ENCODE measurements at regions not wholly inside any gene's neighbourhood (a gene's known extent, or its start where the extent isn't known, plus 50 kb on each side); places are given as distances from the start of the nearest gene placed in this dataset.

GRCh38 chr4:12689457-12689856, 794.7 kb downstream of the RAB28 start:
- TF ChIP-seq CTCF (IDR thresholded peaks at IDR 0.05; ENCODE audit: insufficient read depth in 1 of 2, low read depth in 1 of 2, low read length in 1 of 2, severe bottlenecking in 1 of 2, unreplicated experiment in 1 of 2) = no peak
- no TSS peak for BruUV-seq (replicated peaks)
- Mint-ChIP-seq H3K4me3 (ENCODE audit: unreplicated experiment) (no peak overlapping the region), H3K9me3 (ENCODE audit: unreplicated experiment) (no peaks in the 10 kb centered on the region), H3K27me3 (ENCODE audit: insufficient read depth, unreplicated experiment) (no peaks in the 10 kb centered on the region), H3K36me3 (ENCODE audit: insufficient read depth, unreplicated experiment) (no peaks in the 10 kb centered on the region), H3K27ac (ENCODE audit: unreplicated experiment) (no peak overlapping the region), H3K4me1 (ENCODE audit: low read depth, unreplicated experiment) (no peaks in the 10 kb centered on the region)
- no peaks in the 10 kb centered on the region for H3K9me3 ChIP-seq
- H3K4me1 ChIP-seq = no peaks in the 10 kb centered on the region
- no peak overlapping the region for H3K4me3 ChIP-seq (ENCODE audit: low read depth, low read length)
- POLR2A ChIA-PET = no interaction called here
- DNase-seq = no peak
- no peaks in the 10 kb centered on the region for H3K27me3 ChIP-seq (replicated peaks; ENCODE audit: control insufficient read depth, insufficient read depth, low read length)
- H3K36me3 ChIP-seq (ENCODE audit: control insufficient read depth, insufficient read depth, low read length) = no peaks in the 10 kb centered on the region
- intact Hi-C loops (cut with micrococcal nuclease; ENCODE audit: unreplicated experiment) = no loop called here
- CTCF ChIA-PET = no interaction called here

- intact Hi-C loops (cut with micrococcal nuclease; ENCODE audit: unreplicated experiment) = loop anchor here (1.0 to 2.0 kb wide), 2 partner anchors 28 to 45 kb away; no protein-coding TSS in a partner anchor
- Mint-ChIP-seq H3K9me3 (ENCODE audit: unreplicated experiment) (no peaks in the 10 kb centered on the region), H3K27me3 (ENCODE audit: insufficient read depth, unreplicated experiment) (no peaks in the 10 kb centered on the region), H3K4me3 (ENCODE audit: unreplicated experiment) (no peak overlapping the region), H3K27ac (ENCODE audit: unreplicated experiment) (no peak overlapping the region), H3K4me1 (ENCODE audit: low read depth, unreplicated experiment) (no peaks in the 10 kb centered on the region), H3K36me3 (ENCODE audit: insufficient read depth, unreplicated experiment) (no peaks in the 10 kb centered on the region)
- no peak overlapping the region for H3K4me3 ChIP-seq (ENCODE audit: low read depth, low read length)
- H3K36me3 ChIP-seq (ENCODE audit: control insufficient read depth, insufficient read depth, low read length) = no peaks in the 10 kb centered on the region
- peak; percentile 47 to 54 for TF ChIP-seq CTCF (IDR thresholded peaks at IDR 0.05; ENCODE audit: insufficient read depth in 1 of 2, low read depth in 1 of 2, low read length in 1 of 2, severe bottlenecking in 1 of 2, unreplicated experiment in 1 of 2)
- H3K4me1 ChIP-seq = peaks cover 8% of the 10 kb centered on the region; the same call in 1 of the 2 replicates
- H3K27me3 ChIP-seq (replicated peaks; ENCODE audit: control insufficient read depth, insufficient read depth, low read length) = no peaks in the 10 kb centered on the region
- ChIA-PET CTCF (no interaction called here), POLR2A (no interaction called here)
- no peaks in the 10 kb centered on the region for H3K9me3 ChIP-seq
- no TSS peak for BruUV-seq (replicated peaks)
- peak in 1 of 2 experiments; percentile 15 for DNase-seq
Measured at GRCh38 chr4:12679217-12679616, 804.9 kb downstream of the RAB28 start.

- Histone ChIP-seq H3K9me3 (no peaks in the 10 kb centered on the region), H3K4me3 (ENCODE audit: low read depth, low read length) (no peak overlapping the region), H3K27me3 (replicated peaks; ENCODE audit: control insufficient read depth, insufficient read depth, low read length) (no peaks in the 10 kb centered on the region), H3K36me3 (ENCODE audit: control insufficient read depth, insufficient read depth, low read length) (no peaks in the 10 kb centered on the region), H3K4me1 (no peaks in the 10 kb centered on the region)
- intact Hi-C loops (cut with micrococcal nuclease; ENCODE audit: unreplicated experiment) = no loop called here
- ChIA-PET CTCF (no interaction called here), POLR2A (no interaction called here)
- no peak for DNase-seq
- Mint-ChIP-seq H3K4me1 (ENCODE audit: low read depth, unreplicated experiment) (no peaks in the 10 kb centered on the region), H3K9me3 (ENCODE audit: unreplicated experiment) (no peaks in the 10 kb centered on the region), H3K36me3 (ENCODE audit: insufficient read depth, unreplicated experiment) (no peaks in the 10 kb centered on the region), H3K27me3 (ENCODE audit: insufficient read depth, unreplicated experiment) (peaks cover 2% of the 10 kb centered on the region), H3K27ac (ENCODE audit: unreplicated experiment) (no peak overlapping the region), H3K4me3 (ENCODE audit: unreplicated experiment) (no peak overlapping the region)
- TF ChIP-seq CTCF (IDR thresholded peaks at IDR 0.05; ENCODE audit: insufficient read depth in 1 of 2, low read depth in 1 of 2, low read length in 1 of 2, severe bottlenecking in 1 of 2, unreplicated experiment in 1 of 2) = no peak
- BruUV-seq (replicated peaks) = no TSS peak
Measured at GRCh38 chr4:12674184-12674583, 810.0 kb downstream of the RAB28 start.

Data from Caco-2 (cell line).